ENCODE measurements at regions not wholly inside any gene's neighbourhood (a gene's known extent, or its start where the extent isn't known, plus 50 kb on each side); places are given as distances from the start of the nearest gene placed in this dataset.
"Not testable (repeated sequence)": the region's sequence is repeated elsewhere in the genome, so short reads cannot be mapped to it uniquely, and the experiment has no call there.

DNA sequence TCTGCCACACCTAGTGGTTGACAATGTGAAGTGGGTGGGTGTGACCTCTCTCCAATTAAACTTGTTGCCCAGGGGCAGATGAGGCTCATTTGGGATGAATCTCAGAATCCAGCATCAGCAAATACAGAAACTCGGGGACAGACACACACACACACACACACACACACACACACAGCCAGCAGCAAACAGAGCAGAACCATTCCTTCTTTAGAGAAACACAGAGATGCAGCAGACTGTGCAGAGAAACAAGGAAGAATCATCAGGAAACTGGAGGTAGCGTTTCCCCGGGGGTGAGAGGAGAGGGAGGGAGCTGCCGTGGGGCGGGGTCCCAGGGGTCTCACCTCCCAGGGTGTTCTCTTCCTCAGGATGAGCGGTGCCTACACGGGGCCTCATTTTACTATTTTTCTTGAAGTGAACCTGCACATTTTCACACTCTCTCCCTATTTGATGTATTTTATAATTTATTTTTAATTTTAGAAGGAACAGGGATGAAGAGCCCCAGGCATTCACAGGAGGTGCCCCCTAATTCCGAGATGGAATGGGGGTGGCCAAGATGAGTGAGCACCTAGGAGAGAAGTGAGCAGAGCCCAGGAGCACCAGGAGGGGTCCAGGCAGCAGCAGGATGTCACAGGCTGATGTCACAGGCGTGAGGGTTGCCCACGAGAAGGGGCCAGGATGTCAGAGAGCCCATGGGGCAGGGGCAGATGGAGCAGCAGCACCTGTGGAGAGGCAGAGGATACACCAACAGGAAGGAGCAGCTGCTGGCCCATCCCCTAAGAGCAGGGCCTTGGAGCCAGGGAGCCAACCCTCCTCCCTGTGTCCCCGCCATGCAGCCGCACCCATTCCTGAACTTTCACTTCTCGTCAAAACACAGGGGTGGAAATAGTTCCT lies 85.3 kb upstream of the PPP2R2D start:
- DNase-seq (ENCODE audit: insufficient read length, low spot score) = no peak
- no peak for TF ChIP-seq POLR2A (IDR thresholded peaks at IDR 0.05; ENCODE audit: low read depth, low read length)

DNA sequence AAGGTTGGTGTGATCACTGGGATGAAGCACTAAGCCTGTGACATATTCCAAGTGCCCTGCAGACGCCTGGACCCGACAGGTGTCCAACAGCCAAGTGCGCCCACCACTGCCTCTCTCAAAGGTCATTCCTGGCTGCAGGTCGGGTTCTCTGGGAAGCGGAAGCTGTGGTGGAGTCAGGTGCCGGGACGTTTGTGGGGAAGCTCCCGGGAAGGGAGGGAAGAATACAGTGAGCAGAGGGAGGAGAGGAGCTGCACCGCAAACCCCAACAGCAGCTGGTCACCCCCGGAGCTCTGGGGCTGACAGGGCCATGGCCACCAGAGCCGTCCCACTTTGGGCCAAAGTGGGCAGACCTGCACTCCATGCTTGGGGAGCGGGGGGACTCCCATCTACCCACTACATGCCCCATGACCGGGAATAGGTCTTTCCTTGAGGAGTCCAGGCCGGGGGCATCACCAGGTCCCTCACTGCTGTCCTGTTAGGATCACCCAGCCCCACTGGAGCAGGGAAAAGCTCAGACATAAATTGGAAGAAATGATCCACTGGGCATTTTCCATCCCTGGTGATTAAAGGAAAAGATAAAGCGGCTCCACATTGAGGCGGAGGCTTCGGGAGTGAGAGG lies 84.5 kb upstream of the PPP2R2D start:
- FAIRE-seq (no peak), DNase-seq (ENCODE audit: insufficient read length, low spot score) (no peak)
- TF ChIP-seq POLR2A (IDR thresholded peaks at IDR 0.05; ENCODE audit: low read depth, low read length) = no peak

More for the DNA sequence above, 85.3 kb upstream of the PPP2R2D start:
- no peak for FAIRE-seq

DNA sequence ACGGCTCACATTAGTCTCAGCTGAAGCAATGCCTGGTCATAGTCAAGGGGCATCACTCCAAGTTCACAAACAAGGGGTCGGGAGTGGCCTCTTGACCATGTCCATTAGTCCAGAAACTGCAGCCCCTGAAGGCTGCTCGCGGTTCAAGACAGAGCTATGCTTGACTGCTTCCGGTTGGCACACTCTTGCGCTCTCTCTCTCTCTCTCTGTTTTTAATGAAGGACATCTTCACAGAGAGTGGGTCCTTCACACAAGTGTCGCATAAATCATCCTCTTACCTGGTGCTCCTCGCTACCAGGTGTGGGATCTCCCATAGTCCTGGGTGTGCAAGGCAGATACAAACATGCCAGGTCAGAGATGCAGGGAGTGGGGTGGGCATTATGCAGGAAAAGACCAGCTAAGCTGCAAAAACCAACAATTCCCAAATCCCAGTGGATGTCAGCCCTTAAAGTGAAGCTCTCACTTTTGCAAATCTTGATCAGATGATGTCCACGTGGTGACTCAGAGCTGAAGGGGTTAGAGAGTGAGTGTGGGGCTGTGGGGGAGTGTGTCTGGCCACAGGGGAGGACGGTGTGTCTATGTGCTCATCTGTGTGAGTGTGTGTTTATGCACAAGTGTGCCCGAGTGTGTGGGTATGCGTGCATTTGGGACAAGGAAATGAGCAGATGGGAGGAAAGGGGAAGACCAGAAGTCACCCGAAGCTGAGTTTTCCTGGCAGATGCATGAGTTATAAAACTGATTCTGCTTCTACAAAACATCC lies 83.7 kb upstream of the PPP2R2D start:
- FAIRE-seq = no peak
- no peak for TF ChIP-seq POLR2A (IDR thresholded peaks at IDR 0.05; ENCODE audit: low read depth, low read length)
- no peak for DNase-seq (ENCODE audit: insufficient read length, low spot score)

DNA sequence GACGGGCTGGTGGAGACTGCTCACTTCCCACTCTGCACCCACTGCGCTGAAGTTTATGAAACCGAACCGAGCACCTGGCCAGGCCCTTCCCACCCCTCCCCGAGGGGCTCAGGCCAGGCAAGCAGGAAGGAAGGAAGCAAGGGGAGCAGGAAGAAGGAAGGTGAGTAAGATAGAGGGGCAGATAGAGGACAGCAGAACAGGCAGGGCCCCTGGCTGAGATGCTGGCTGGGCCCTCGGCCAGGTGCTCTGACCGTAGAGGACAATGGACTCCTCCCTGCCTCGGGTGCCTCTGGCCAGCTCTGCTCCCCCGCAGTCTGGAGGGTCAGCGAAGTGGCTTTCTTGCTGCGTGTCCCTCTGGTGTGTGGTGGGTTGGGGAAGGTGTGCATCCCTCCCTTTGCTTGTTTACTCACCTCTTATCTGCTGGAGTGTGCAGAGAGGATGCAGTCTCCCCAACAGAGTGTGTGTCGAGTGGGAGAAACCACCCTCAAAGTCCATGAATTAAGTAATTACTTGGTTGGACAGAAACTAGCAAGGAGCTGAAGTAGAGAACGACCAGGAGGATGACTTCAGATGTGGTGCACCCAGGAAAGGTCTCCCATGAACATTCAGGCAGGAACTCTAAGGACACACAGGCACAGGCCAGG lies 82.8 kb upstream of the PPP2R2D start:
- TF ChIP-seq POLR2A (IDR thresholded peaks at IDR 0.05; ENCODE audit: low read depth, low read length) = no peak
- no peak for FAIRE-seq
- DNase-seq (ENCODE audit: insufficient read length, low spot score) = no peak

DNA sequence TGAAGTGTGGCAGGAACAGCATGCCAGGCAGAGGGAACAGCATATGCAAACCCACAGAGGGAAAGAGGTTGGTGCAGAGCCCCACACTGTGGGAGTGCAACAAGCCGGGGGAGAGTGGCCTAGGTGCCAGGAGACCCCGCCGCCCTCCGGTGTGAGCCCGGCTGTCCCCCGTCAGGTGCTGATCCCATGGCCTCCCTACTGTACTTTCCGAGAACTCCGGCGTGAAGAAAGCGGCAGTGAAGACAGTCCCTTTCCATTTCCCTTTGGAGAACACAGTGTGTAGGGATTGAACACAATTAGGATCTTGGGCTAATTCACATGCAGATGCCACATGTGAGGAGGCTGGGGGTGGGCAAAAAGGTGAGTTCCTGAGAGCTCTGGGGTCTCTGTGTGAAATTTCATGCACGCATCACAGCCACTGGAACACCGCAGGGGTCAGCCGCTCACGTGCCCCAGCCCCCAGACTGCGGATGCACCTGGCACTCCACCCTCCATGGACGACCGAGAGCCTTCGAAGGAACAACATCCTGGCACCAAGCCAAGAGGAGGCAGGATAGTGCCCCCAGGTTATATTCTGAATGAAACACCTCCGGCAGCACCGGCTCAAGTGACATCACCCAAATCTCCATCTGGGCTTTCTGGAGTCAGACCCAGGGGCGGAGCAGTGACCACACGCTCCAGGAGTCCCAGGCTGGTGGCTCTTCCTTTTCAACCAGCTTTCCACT lies 82.1 kb upstream of the PPP2R2D start:
- FAIRE-seq = no peak
- DNase-seq (ENCODE audit: insufficient read length, low spot score) = no peak

DNA sequence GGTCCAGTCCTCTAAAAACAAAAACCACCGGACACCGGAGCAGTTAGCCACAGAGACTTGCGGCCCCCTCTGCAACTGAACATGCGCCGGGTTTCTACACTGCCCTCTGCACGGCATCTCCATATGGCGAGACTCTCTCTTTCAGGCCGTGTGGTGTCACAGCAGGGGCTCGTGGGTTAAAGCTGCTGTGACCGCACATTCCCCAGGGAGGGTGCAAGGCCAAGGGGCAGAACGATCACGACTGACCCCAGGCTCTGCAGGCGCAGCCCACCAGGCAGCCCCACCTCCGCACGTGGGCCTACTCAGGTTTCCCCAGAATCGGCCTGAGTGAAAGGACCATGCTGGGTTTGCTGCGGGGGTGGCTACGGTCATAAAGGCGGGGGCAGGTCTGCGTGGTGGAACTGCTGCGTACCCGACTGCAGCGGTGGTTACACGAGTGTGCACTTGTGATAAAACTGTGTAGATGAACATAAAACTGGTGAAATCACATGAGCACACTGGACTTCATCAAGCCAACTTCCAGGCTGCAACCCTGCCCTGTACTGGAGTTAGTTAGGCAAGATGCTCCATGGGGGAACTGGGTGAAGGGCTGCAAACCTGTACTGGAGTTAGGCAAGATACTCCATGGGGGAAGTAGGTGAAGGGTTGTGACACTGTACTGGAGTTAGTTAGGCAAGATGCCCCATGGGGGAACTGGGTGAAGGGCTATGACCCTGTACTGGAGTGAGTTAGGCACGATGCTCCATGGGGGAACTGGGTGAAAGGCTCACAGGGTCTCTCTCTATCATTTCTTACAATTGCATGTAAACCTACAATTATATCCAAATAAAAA lies 81.4 kb upstream of the PPP2R2D start:
- TF ChIP-seq POLR2A (IDR thresholded peaks at IDR 0.05; ENCODE audit: low read depth, low read length) = no peak
- no peak for FAIRE-seq
- DNase-seq (ENCODE audit: insufficient read length, low spot score) = no peak

More for the DNA sequence above, 82.1 kb upstream of the PPP2R2D start:
- TF ChIP-seq POLR2A (IDR thresholded peaks at IDR 0.05; ENCODE audit: low read depth, low read length) = no peak

DNA sequence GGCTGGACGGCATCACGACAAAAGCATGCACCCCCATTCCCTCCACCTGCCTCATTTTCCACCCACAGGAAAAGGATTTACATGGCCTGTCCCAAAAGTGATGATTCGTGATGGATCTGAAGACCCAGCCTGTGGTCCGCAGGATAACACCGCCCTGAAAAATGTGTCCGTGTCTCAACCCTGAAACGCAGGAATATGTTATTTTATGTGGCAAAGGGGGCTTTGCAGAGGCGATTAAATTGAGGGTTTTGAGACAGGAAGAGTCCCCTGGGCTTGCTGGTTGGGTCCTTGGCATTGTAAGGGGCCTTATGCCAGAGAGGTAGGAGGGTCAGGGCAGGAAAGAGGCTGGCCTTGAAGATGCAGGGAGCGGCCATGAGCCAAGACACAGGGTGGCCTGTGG lies 80.2 kb upstream of the PPP2R2D start:
- DNase-seq (ENCODE audit: insufficient read length, low spot score) (no peak), FAIRE-seq (no peak)
- TF ChIP-seq POLR2A (IDR thresholded peaks at IDR 0.05; ENCODE audit: low read depth, low read length) = no peak

DNA sequence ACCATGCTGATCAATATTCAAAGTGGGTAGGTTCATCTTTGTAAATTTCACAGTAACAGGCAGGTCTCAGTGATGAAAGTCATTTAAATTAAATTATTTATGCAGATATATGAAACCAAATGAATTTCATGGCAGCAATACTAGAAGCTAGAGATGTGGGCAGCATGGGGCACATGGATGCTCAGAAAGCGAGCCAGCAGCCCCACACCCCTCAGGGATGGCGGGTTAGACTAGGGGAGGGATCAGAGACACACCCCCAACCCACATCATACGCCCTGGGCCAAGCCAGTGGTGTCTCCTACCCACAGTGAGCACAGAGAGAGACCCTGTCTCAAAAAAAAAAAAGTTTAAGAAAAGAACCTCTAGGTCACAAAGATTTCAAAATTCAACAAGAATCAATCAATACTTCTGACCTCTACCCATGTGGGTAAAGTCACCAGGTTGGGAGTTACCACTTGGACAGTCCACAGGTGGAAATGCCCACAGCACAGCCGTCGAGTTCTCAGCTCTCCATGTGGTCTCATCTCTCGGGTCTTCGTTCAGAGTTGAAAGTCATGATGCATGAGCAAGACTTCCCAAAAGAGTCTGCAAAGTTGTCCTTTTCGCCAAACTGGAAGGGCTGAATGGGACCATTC lies 79.3 kb upstream of the PPP2R2D start:
- FAIRE-seq (no peak), DNase-seq (ENCODE audit: insufficient read length, low spot score) (no peak)
- no peak for TF ChIP-seq POLR2A (IDR thresholded peaks at IDR 0.05; ENCODE audit: low read depth, low read length)

DNA sequence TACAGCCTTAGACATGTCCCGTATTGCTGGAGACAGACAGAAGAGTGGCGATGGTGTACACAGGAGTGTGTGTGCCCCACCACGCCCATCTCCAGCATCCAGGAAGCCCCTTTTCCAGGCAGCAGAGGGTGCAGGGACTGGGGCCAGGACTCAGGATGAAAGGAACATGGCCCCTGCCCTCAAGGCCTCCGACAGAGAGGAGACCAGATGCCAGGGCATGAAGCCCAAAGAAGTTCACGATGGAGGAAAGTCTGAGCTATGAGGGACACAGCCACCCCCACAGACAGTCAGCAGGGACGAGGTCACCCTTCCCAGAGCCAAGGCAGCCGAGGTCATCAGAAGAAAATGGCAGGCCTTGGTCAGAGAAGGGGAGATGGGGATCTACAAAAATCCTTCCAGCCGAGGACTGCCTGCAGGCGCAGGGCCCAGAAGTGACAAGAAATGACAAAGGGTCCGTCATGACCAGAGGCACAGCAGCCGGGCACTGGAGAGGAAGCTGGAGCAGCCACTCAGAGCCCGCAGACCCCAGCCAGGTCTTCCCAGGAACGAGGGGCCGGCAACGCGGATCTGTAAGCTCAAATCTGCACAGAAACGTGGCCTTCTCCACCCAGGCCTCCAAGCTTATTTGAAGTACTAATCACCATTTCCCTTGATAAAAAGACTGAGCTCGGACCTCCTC lies 78.7 kb upstream of the PPP2R2D start:
- no peak for TF ChIP-seq POLR2A (IDR thresholded peaks at IDR 0.05; ENCODE audit: low read depth, low read length)
- DNase-seq (ENCODE audit: insufficient read length, low spot score) (no peak), FAIRE-seq (no peak)

DNA sequence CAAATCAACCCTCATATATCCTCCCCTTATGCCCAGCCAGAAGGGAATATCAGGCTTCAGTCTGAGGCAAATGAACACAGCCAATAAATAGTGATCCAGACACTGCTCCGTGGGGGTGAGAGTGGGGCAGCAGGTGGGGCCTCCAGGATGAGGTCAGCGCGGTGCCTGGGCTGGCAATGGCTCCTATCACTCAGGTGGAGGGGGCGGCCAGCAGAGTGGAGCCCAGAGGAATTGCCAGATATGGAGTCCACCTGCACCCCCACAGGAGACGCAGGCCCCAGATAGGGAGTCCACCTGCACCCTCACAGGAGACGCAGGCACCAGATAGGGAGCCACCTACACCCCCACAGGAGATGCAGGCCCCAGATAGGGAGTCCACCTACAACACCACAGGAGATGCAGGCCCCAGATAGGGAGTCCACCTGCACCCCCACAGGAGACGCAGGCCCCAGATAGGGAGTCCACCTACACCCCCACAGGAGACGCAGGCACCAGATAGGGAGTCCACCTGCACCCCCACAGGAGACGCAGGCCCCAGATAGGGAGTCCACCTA lies 78.0 kb upstream of the PPP2R2D start:
- no peak for DNase-seq (ENCODE audit: insufficient read length, low spot score)
- FAIRE-seq = no peak
- no peak for TF ChIP-seq POLR2A (IDR thresholded peaks at IDR 0.05; ENCODE audit: low read depth, low read length)

DNA sequence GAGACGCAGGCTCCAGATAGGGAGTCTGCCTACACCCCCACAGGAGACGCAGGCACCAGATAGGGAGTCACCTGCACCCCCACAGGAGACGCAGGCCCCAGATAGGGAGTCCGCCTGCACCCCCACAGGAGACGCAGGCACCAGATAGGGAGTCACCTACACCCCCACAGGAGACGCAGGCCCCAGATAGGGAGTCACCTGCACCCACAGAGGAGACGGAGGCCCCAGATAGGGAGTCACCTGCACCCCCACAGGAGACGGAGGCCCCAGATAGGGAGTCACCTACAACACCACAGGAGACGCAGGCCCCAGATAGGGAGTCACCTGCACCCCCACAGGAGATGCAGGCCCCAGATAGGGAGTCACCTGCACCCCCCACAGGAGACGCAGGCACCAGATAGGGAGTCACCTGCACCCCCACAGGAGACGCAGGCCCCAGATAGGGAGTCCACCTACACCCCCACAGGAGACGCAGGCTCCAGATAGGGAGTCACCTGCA lies 77.2 kb upstream of the PPP2R2D start:
- FAIRE-seq; DNase-seq (ENCODE audit: insufficient read length, low spot score): not testable (repeated sequence)
